GM23338 (cell line): ENCODE measurements at regions not wholly inside any gene's neighbourhood (a gene's known extent, or its start where the extent isn't known, plus 50 kb on each side); places are given as distances from the start of the nearest gene placed in this dataset.
A peak's percentile ranks its signal among the peaks of the same experiment; 100 is the strongest.

Experiments
- ATAC-seq: fragments of 200-7000 bp; cut with Tn5 transposase; 3 replicates; pipeline ENCODE4 v1.9.1; 2020
- DNase-seq: peaks from one replicate; pipeline ENCODE4 v3.0.0-alpha.2; 2015; ENCODE audit warnings: low spot score
- H2AFZ ChIP-seq: fragments of 200-600 bp; sonication (generic); 2 replicates; pipeline ENCODE4 v1.8.0; 2016; ENCODE audit warnings: antibody characterized with exemption, mild to moderate bottlenecking, moderate library complexity
- H3F3A ChIP-seq: fragments of 200-600 bp; sonication (generic); replicated peaks from 2 replicates; pipeline ENCODE4 v1.8.0; 2017; ENCODE audit warnings: antibody characterized with exemption, mixed run types, low read depth
- H3K27ac ChIP-seq: fragments of 200-600 bp; sonication (generic); 2 replicates; pipeline ENCODE4 v1.6.1; 2016; ENCODE audit warnings: low read depth
- H3K27me3 ChIP-seq: fragments of 200-600 bp; sonication (generic); 2 replicates; pipeline ENCODE4 v1.8.0; 2016; ENCODE audit warnings: mild to moderate bottlenecking, mixed run types, moderate library complexity; ENCODE audit not compliant: insufficient read depth
- H3K36me3 ChIP-seq: fragments of 200-600 bp; sonication (generic); 2 replicates; pipeline ENCODE4 v1.8.0; 2016; ENCODE audit warnings: mild to moderate bottlenecking; ENCODE audit not compliant: insufficient read depth
- H3K4me1 ChIP-seq: fragments of 200-600 bp; sonication (generic); 2 replicates; pipeline ENCODE4 v1.8.0; 2016; ENCODE audit warnings: mild to moderate bottlenecking, moderate library complexity; ENCODE audit not compliant: insufficient read depth
- H3K4me2 ChIP-seq: fragments of 200-600 bp; sonication (generic); 2 replicates; pipeline ENCODE4 v1.7.1; 2017; ENCODE audit warnings: mixed run types
- H3K4me3 ChIP-seq: fragments of 200-600 bp; sonication (generic); 2 replicates; pipeline ENCODE4 v1.6.1; 2016; ENCODE audit warnings: mixed run types
- H3K79me2 ChIP-seq: fragments of 200-600 bp; sonication (generic); replicated peaks from 2 replicates; pipeline ENCODE4 v1.8.0; 2017; ENCODE audit warnings: mild to moderate bottlenecking; ENCODE audit not compliant: insufficient read depth
- H3K9me2 ChIP-seq: fragments of 200-600 bp; sonication (generic); 2 replicates; pipeline ENCODE4 v1.8.0; 2017; ENCODE audit not compliant: insufficient read depth
- H4K20me1 ChIP-seq: fragments of 200-600 bp; sonication (generic); replicated peaks from 2 replicates; pipeline ENCODE4 v1.8.0; 2017; ENCODE audit warnings: mild to moderate bottlenecking; ENCODE audit not compliant: insufficient read depth
- H3K27ac Mint-ChIP-seq: 2 replicates; pipeline ENCODE4 v1.8.0; 2020; ENCODE audit warnings: inconsistent platforms, mild to moderate bottlenecking, moderate library complexity, mixed read lengths
- H3K27me3 Mint-ChIP-seq: 3 replicates; pipeline ENCODE4 v1.8.0; 2022; ENCODE audit warnings: low read depth, mild to moderate bottlenecking, moderate library complexity, mixed read lengths, inconsistent platforms; ENCODE audit not compliant: insufficient read depth, poor library complexity
- H3K36me3 Mint-ChIP-seq: 3 replicates; pipeline ENCODE4 v1.8.0; 2021; ENCODE audit warnings: low read depth, mild to moderate bottlenecking, inconsistent platforms, moderate library complexity, mixed read lengths
- H3K4me1 Mint-ChIP-seq: 3 replicates; pipeline ENCODE4 v1.8.0; 2020; ENCODE audit warnings: mild to moderate bottlenecking, inconsistent platforms, mixed read lengths
- H3K4me3 Mint-ChIP-seq: 3 replicates; pipeline ENCODE4 v1.8.0; 2021; ENCODE audit warnings: moderate library complexity, mild to moderate bottlenecking, inconsistent platforms, mixed read lengths
- H3K9me3 Mint-ChIP-seq: 3 replicates; pipeline ENCODE4 v1.8.0; 2020; ENCODE audit warnings: moderate library complexity, mild to moderate bottlenecking, inconsistent platforms, mixed read lengths
- CREB1 ChIP-seq: fragments of 250-450 bp; sonication (Bioruptor Pico); IDR thresholded peaks from 2 replicates; pipeline ENCODE4 v1.5.0; 2020; ENCODE audit warnings: low read depth, mild to moderate bottlenecking, moderate library complexity
- EZH2 ChIP-seq: fragments of 200-600 bp; sonication (generic); IDR thresholded peaks from one replicate; pipeline ENCODE4 v1.8.0; 2017; ENCODE audit warnings: antibody characterized with exemption, mild to moderate bottlenecking, low read depth; ENCODE audit not compliant: unreplicated experiment
- EZH2phosphoT487 ChIP-seq: fragments of 200-600 bp; sonication (generic); IDR thresholded peaks from one replicate; pipeline ENCODE4 v1.8.1; 2018; ENCODE audit warnings: antibody characterized with exemption; ENCODE audit not compliant: unreplicated experiment
- JUNB ChIP-seq: IDR thresholded peaks from one replicate; pipeline ENCODE4 v1.6.1; 2016; ENCODE audit warnings: antibody characterized with exemption; ENCODE audit not compliant: unreplicated experiment
- NANOG ChIP-seq: IDR thresholded peaks from 2 replicates; pipeline ENCODE4 v1.6.1; 2016; ENCODE audit warnings: antibody characterized with exemption, borderline replicate concordance
- POLR2AphosphoS5 ChIP-seq: IDR thresholded peaks from 2 replicates; pipeline ENCODE4 v1.6.1; 2016; ENCODE audit warnings: antibody characterized with exemption, low read depth
- STAT1 ChIP-seq: IDR thresholded peaks from one replicate; pipeline ENCODE4 v1.6.1; 2016; ENCODE audit warnings: antibody characterized with exemption; ENCODE audit not compliant: unreplicated experiment
- ZNF114 ChIP-seq: fragments of 250-450 bp; sonication (Bioruptor Pico); IDR thresholded peaks from 2 replicates; pipeline ENCODE4 v1.5.0; 2020; ENCODE audit warnings: mild to moderate bottlenecking, moderate library complexity
- ZNF331 ChIP-seq: fragments of 250-450 bp; sonication (Bioruptor Pico); IDR thresholded peaks from 2 replicates; pipeline ENCODE4 v1.5.0; 2020; ENCODE audit warnings: low read depth, mild to moderate bottlenecking, moderate library complexity
- TF ChIP-seq, protein P1 (sequence below), 2 experiments: fragments of 200-600 bp in 1 of 2; sonication (generic) in 1 of 2; conservative IDR thresholded peaks; 2 replicates each; pipeline versions ENCODE4 v1.5.1 to v1.6.1; 2016 to 2017; ENCODE audit warnings: antibody characterized with exemption in 2 of 2, low read depth in 2 of 2, mild to moderate bottlenecking in 2 of 2, moderate library complexity in 1 of 2
- TF ChIP-seq, protein P2 (sequence below): IDR thresholded peaks from 2 replicates; pipeline ENCODE4 v1.6.1; 2016; ENCODE audit warnings: antibody characterized with exemption
- TF ChIP-seq, protein P3 (sequence below): fragments of 250-450 bp; sonication (Bioruptor Pico); IDR thresholded peaks from 2 replicates; pipeline ENCODE4 v1.5.0; 2020; ENCODE audit warnings: mild to moderate bottlenecking, moderate library complexity
- TF ChIP-seq, protein P4 (sequence below): IDR thresholded peaks from one replicate; pipeline ENCODE4 v1.6.1; 2018; ENCODE audit warnings: antibody characterized with exemption; ENCODE audit not compliant: unreplicated experiment

DNA sequence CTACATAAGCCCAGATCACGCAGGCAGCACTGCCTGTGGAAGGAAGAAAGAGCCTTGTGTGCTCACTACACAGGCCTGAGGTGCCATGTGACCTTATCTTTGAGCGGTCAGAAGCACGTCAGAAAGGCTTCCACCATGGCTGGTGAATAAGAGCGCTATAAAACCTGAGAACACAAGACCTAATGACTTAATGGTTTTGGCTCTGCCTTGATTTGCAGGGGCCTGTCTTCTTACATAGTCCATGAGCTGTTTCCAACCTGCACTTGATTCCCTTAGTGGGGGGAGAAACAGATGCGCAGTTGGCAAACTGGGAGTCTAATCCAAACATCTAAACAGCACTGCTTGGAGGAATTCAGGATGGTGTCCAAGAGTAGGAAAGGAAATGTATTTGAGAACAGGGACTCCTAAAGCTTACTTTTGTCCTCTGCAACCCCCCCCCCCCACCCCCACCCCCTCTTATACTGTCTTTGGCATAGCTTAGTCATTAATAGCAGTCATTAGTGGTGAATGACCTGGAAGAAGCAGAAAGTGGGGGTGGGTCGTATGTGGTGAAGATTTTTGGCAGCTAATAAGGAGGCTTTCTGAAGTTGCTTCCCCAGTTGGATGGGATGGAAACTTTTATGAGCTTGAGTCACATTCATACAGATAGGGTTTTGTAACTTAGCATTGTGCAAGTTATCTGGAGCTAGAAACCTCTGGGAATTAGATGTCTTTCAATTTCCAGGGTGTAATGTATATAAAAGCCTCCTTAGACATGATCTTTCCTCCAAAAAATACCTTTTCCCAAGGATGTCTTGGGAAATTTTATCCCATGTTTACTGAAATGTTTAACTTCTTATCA, 454.1 kb downstream of the MEIS1 start:
- no peak overlapping the region for H3K27ac Mint-ChIP-seq
- H3K4me3 Mint-ChIP-seq, result no peak overlapping the region
- 0 out of 2 replicates have a peak overlapping the region, but pooled peaks have one; percentile 0 for H2AFZ ChIP-seq
- H3K79me2 ChIP-seq, result no peaks in the 10 kb centered on the region
- H3K36me3 ChIP-seq, result no peaks in the 10 kb centered on the region
- H3F3A ChIP-seq, result no peaks in the 10 kb centered on the region
- no peak overlapping the region for H3K4me3 ChIP-seq
- ATAC-seq (no peak), DNase-seq (no peak)
- TF ChIP-seq ZNF331, result no peak
- TF ChIP-seq NANOG, result no peak
- TF ChIP-seq, protein P1, sequence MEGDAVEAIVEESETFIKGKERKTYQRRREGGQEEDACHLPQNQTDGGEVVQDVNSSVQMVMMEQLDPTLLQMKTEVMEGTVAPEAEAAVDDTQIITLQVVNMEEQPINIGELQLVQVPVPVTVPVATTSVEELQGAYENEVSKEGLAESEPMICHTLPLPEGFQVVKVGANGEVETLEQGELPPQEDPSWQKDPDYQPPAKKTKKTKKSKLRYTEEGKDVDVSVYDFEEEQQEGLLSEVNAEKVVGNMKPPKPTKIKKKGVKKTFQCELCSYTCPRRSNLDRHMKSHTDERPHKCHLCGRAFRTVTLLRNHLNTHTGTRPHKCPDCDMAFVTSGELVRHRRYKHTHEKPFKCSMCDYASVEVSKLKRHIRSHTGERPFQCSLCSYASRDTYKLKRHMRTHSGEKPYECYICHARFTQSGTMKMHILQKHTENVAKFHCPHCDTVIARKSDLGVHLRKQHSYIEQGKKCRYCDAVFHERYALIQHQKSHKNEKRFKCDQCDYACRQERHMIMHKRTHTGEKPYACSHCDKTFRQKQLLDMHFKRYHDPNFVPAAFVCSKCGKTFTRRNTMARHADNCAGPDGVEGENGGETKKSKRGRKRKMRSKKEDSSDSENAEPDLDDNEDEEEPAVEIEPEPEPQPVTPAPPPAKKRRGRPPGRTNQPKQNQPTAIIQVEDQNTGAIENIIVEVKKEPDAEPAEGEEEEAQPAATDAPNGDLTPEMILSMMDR (conservative IDR thresholded peaks at IDR 0.05; ENCODE audit: low read depth in 2 of 2), result no peak
- TF ChIP-seq JUNB, result no peak
- TF ChIP-seq POLR2AphosphoS5, result no peak
- no peak for TF ChIP-seq CREB1 (CRISPR knock-in tag)
- no peak for TF ChIP-seq STAT1
- TF ChIP-seq EZH2phosphoT487, result no peak
- no peak for TF ChIP-seq ZNF114 (CRISPR knock-in tag)
- TF ChIP-seq, protein P2, sequence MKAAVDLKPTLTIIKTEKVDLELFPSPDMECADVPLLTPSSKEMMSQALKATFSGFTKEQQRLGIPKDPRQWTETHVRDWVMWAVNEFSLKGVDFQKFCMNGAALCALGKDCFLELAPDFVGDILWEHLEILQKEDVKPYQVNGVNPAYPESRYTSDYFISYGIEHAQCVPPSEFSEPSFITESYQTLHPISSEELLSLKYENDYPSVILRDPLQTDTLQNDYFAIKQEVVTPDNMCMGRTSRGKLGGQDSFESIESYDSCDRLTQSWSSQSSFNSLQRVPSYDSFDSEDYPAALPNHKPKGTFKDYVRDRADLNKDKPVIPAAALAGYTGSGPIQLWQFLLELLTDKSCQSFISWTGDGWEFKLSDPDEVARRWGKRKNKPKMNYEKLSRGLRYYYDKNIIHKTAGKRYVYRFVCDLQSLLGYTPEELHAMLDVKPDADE, result no peak
- TF ChIP-seq, protein P3, sequence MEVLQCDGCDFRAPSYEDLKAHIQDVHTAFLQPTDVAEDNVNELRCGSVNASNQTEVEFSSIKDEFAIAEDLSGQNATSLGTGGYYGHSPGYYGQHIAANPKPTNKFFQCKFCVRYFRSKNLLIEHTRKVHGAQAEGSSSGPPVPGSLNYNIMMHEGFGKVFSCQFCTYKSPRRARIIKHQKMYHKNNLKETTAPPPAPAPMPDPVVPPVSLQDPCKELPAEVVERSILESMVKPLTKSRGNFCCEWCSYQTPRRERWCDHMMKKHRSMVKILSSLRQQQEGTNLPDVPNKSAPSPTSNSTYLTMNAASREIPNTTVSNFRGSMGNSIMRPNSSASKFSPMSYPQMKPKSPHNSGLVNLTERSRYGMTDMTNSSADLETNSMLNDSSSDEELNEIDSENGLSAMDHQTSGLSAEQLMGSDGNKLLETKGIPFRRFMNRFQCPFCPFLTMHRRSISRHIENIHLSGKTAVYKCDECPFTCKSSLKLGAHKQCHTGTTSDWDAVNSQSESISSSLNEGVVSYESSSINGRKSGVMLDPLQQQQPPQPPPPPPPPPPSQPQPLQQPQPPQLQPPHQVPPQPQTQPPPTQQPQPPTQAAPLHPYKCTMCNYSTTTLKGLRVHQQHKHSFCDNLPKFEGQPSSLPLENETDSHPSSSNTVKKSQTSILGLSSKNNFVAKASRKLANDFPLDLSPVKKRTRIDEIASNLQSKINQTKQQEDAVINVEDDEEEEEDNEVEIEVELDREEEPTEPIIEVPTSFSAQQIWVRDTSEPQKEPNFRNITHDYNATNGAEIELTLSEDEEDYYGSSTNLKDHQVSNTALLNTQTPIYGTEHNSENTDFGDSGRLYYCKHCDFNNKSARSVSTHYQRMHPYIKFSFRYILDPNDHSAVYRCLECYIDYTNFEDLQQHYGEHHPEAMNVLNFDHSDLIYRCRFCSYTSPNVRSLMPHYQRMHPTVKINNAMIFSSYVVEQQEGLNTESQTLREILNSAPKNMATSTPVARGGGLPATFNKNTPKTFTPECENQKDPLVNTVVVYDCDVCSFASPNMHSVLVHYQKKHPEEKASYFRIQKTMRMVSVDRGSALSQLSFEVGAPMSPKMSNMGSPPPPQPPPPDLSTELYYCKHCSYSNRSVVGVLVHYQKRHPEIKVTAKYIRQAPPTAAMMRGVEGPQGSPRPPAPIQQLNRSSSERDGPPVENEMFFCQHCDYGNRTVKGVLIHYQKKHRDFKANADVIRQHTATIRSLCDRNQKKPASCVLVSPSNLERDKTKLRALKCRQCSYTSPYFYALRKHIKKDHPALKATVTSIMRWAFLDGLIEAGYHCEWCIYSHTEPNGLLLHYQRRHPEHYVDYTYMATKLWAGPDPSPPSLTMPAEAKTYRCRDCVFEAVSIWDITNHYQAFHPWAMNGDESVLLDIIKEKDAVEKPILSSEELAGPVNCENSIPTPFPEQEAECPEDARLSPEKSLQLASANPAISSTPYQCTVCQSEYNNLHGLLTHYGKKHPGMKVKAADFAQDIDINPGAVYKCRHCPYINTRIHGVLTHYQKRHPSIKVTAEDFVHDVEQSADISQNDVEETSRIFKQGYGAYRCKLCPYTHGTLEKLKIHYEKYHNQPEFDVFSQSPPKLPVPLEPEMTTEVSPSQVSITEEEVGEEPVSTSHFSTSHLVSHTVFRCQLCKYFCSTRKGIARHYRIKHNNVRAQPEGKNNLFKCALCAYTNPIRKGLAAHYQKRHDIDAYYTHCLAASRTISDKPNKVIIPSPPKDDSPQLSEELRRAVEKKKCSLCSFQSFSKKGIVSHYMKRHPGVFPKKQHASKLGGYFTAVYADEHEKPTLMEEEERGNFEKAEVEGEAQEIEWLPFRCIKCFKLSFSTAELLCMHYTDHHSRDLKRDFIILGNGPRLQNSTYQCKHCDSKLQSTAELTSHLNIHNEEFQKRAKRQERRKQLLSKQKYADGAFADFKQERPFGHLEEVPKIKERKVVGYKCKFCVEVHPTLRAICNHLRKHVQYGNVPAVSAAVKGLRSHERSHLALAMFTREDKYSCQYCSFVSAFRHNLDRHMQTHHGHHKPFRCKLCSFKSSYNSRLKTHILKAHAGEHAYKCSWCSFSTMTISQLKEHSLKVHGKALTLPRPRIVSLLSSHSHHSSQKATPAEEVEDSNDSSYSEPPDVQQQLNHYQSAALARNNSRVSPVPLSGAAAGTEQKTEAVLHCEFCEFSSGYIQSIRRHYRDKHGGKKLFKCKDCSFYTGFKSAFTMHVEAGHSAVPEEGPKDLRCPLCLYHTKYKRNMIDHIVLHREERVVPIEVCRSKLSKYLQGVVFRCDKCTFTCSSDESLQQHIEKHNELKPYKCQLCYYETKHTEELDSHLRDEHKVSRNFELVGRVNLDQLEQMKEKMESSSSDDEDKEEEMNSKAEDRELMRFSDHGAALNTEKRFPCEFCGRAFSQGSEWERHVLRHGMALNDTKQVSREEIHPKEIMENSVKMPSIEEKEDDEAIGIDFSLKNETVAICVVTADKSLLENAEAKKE, result no peak
- TF ChIP-seq EZH2, result no peak
- TF ChIP-seq, protein P4, sequence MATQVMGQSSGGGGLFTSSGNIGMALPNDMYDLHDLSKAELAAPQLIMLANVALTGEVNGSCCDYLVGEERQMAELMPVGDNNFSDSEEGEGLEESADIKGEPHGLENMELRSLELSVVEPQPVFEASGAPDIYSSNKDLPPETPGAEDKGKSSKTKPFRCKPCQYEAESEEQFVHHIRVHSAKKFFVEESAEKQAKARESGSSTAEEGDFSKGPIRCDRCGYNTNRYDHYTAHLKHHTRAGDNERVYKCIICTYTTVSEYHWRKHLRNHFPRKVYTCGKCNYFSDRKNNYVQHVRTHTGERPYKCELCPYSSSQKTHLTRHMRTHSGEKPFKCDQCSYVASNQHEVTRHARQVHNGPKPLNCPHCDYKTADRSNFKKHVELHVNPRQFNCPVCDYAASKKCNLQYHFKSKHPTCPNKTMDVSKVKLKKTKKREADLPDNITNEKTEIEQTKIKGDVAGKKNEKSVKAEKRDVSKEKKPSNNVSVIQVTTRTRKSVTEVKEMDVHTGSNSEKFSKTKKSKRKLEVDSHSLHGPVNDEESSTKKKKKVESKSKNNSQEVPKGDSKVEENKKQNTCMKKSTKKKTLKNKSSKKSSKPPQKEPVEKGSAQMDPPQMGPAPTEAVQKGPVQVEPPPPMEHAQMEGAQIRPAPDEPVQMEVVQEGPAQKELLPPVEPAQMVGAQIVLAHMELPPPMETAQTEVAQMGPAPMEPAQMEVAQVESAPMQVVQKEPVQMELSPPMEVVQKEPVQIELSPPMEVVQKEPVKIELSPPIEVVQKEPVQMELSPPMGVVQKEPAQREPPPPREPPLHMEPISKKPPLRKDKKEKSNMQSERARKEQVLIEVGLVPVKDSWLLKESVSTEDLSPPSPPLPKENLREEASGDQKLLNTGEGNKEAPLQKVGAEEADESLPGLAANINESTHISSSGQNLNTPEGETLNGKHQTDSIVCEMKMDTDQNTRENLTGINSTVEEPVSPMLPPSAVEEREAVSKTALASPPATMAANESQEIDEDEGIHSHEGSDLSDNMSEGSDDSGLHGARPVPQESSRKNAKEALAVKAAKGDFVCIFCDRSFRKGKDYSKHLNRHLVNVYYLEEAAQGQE, result no peak
- H3K27me3 ChIP-seq, result no peaks in the 10 kb centered on the region
- H3K36me3 Mint-ChIP-seq, result no peaks in the 10 kb centered on the region
- H3K4me1 ChIP-seq, result no peaks in the 10 kb centered on the region
- peaks cover 4% of the 10 kb centered on the region; the same call in 1 of the 2 replicates for H3K9me2 ChIP-seq
- H4K20me1 ChIP-seq, result no peaks in the 10 kb centered on the region
- no peaks in the 10 kb centered on the region for H3K27me3 Mint-ChIP-seq
- no peak overlapping the region for H3K27ac ChIP-seq
- no peak overlapping the region for H3K4me2 ChIP-seq
- H3K4me1 Mint-ChIP-seq, result no peaks in the 10 kb centered on the region
- H3K9me3 Mint-ChIP-seq, result peaks cover 3% of the 10 kb centered on the region; the same call in 2 of the 3 replicates
